ENCODE measurements at regions not wholly inside any gene's neighbourhood (a gene's known extent, or its start where the extent isn't known, plus 50 kb on each side); places are given as distances from the start of the nearest gene placed in this dataset.

DNA sequence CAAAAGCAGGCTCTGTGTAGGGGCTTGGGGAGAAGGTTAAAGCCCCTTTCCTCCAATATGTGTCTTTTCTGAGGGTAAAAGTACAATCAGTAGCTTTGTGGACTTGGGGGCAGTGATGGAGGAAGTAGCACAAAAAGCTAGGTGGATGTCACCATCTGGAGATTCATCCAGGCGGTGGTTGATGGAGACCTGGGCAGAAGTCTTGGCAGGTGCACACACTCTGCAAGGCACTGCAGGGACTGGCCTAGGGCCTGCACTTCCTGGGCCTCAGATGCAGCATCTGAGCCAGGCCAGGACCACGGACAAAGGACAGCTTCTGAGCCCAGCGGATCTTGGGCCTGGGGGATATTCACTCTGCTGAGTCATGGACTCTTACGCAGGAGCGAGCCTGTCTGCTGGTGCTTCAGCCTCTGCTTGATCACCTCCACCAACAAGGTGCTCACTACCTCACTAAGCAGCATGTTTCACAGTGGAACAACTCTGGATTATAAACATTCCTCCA is 391.1 kb downstream of the TNS1 start:
- TF ChIP-seq CTCF (conservative IDR thresholded peaks at IDR 0.05; ENCODE audit: low read depth, low read length): no peak
- no peak for TF ChIP-seq EZH2 (IDR thresholded peaks at IDR 0.05; ENCODE audit: borderline replicate concordance, low read depth, low read length, poor library complexity, severe bottlenecking)
